Dendritic cell treated with granulocyte-macrophage colony-stimulating factor and Interleukin-4, amounts not matched to agents 40 ng/mL and 50 ng/mL, for 4 days (primary cell): ENCODE measurements at regions not wholly inside any gene's neighbourhood (a gene's known extent, or its start where the extent isn't known, plus 50 kb on each side); places are given as distances from the start of the nearest gene placed in this dataset.

Experiments
- H3K27ac Mint-ChIP-seq: one replicate; pipeline ENCODE4 v1.8.0; 2022; ENCODE audit warnings: mild to moderate bottlenecking, mixed read lengths
- H3K27me3 Mint-ChIP-seq: one replicate; pipeline ENCODE4 v1.8.0; 2022; ENCODE audit warnings: mild to moderate bottlenecking, mixed read lengths
- H3K36me3 Mint-ChIP-seq: one replicate; pipeline ENCODE4 v1.8.0; 2022; ENCODE audit warnings: low read depth, mixed read lengths
- H3K4me1 Mint-ChIP-seq: one replicate; pipeline ENCODE4 v1.8.0; 2022; ENCODE audit warnings: low read depth, mixed read lengths
- H3K4me3 Mint-ChIP-seq: one replicate; pipeline ENCODE4 v1.8.0; 2022; ENCODE audit warnings: mild to moderate bottlenecking, moderate library complexity, mixed read lengths
- H3K9me3 Mint-ChIP-seq: one replicate; pipeline ENCODE4 v1.8.0; 2022; ENCODE audit warnings: mixed read lengths
- intact Hi-C: fragments of 100-400 bp; cut with micrococcal nuclease; formaldehyde crosslinking; loops from one replicate; pipeline ENCODE4 v1.15.0; 2022

GRCh38 chr7:33691180-33691579, 214.2 kb upstream of the BMPER start:
- H3K36me3 Mint-ChIP-seq = no peaks in the 10 kb centered on the region
- H3K9me3 Mint-ChIP-seq = peaks cover 23% of the 10 kb centered on the region
- no peak overlapping the region for H3K27ac Mint-ChIP-seq
- no peaks in the 10 kb centered on the region for H3K4me1 Mint-ChIP-seq
- no peak overlapping the region for H3K4me3 Mint-ChIP-seq
- intact Hi-C loops = no loop called here
- H3K27me3 Mint-ChIP-seq = no peaks in the 10 kb centered on the region

GRCh38 chr7:33692956-33693355, 212.4 kb upstream of the BMPER start:
- Mint-ChIP-seq H3K36me3 (no peaks in the 10 kb centered on the region), H3K27me3 (no peaks in the 10 kb centered on the region), H3K9me3 (peaks cover 23% of the 10 kb centered on the region), H3K27ac (no peak overlapping the region), H3K4me1 (no peaks in the 10 kb centered on the region), H3K4me3 (no peak overlapping the region)
- intact Hi-C loops = no loop called here

- Mint-ChIP-seq H3K36me3 (no peaks in the 10 kb centered on the region), H3K4me1 (no peaks in the 10 kb centered on the region), H3K27ac (no peak overlapping the region), H3K27me3 (no peaks in the 10 kb centered on the region), H3K4me3 (no peak overlapping the region), H3K9me3 (peaks cover 13% of the 10 kb centered on the region)
- intact Hi-C loops = no loop called here
Measured at GRCh38 chr7:33694006-33694405, 211.3 kb upstream of the BMPER start.

GRCh38 chr7:33697616-33698015, 207.7 kb upstream of the BMPER start:
- H3K27me3 Mint-ChIP-seq = no peaks in the 10 kb centered on the region
- no peak overlapping the region for H3K27ac Mint-ChIP-seq
- H3K9me3 Mint-ChIP-seq = peaks cover 21% of the 10 kb centered on the region
- no peaks in the 10 kb centered on the region for H3K4me1 Mint-ChIP-seq
- no peak overlapping the region for H3K4me3 Mint-ChIP-seq
- intact Hi-C loops = no loop called here
- no peaks in the 10 kb centered on the region for H3K36me3 Mint-ChIP-seq

- Mint-ChIP-seq H3K4me3 (no peak overlapping the region), H3K27me3 (no peaks in the 10 kb centered on the region), H3K36me3 (no peaks in the 10 kb centered on the region), H3K9me3 (peaks cover 21% of the 10 kb centered on the region), H3K4me1 (no peaks in the 10 kb centered on the region), H3K27ac (no peak overlapping the region)
- intact Hi-C loops = no loop called here
Measured at GRCh38 chr7:33698041-33698440, 207.3 kb upstream of the BMPER start.

GRCh38 chr7:33698692-33699128, 206.6 kb upstream of the BMPER start:
- Mint-ChIP-seq H3K4me1 (no peaks in the 10 kb centered on the region), H3K4me3 (no peak overlapping the region), H3K27ac (no peak overlapping the region), H3K27me3 (no peaks in the 10 kb centered on the region), H3K9me3 (peaks cover 21% of the 10 kb centered on the region), H3K36me3 (no peaks in the 10 kb centered on the region)
- intact Hi-C loops = no loop called here

- Mint-ChIP-seq H3K4me1 (no peaks in the 10 kb centered on the region), H3K27me3 (no peaks in the 10 kb centered on the region), H3K36me3 (no peaks in the 10 kb centered on the region), H3K27ac (no peak overlapping the region), H3K4me3 (no peak overlapping the region), H3K9me3 (peaks cover 21% of the 10 kb centered on the region)
- intact Hi-C loops = no loop called here
Measured at GRCh38 chr7:33700001-33700899, 205.1 kb upstream of the BMPER start.

GRCh38 chr7:33701189-33701740, 204.1 kb upstream of the BMPER start:
- Mint-ChIP-seq H3K9me3 (peaks cover 21% of the 10 kb centered on the region), H3K36me3 (no peaks in the 10 kb centered on the region), H3K27ac (no peak overlapping the region), H3K4me3 (no peak overlapping the region), H3K27me3 (no peaks in the 10 kb centered on the region), H3K4me1 (no peaks in the 10 kb centered on the region)
- intact Hi-C loops = no loop called here

GRCh38 chr7:33701927-33702326, 203.4 kb upstream of the BMPER start:
- peaks cover 21% of the 10 kb centered on the region for H3K9me3 Mint-ChIP-seq
- no peaks in the 10 kb centered on the region for H3K36me3 Mint-ChIP-seq
- no peaks in the 10 kb centered on the region for H3K4me1 Mint-ChIP-seq
- intact Hi-C loops = no loop called here
- H3K4me3 Mint-ChIP-seq = no peak overlapping the region
- H3K27me3 Mint-ChIP-seq = no peaks in the 10 kb centered on the region
- H3K27ac Mint-ChIP-seq = no peak overlapping the region

- H3K4me1 Mint-ChIP-seq = no peaks in the 10 kb centered on the region
- no peaks in the 10 kb centered on the region for H3K36me3 Mint-ChIP-seq
- intact Hi-C loops = no loop called here
- H3K9me3 Mint-ChIP-seq = peaks cover 21% of the 10 kb centered on the region
- no peak overlapping the region for H3K4me3 Mint-ChIP-seq
- H3K27me3 Mint-ChIP-seq = no peaks in the 10 kb centered on the region
- no peak overlapping the region for H3K27ac Mint-ChIP-seq
Measured at GRCh38 chr7:33702514-33703054, 202.8 kb upstream of the BMPER start.

- no peaks in the 10 kb centered on the region for H3K4me1 Mint-ChIP-seq
- no peaks in the 10 kb centered on the region for H3K27me3 Mint-ChIP-seq
- no peak overlapping the region for H3K4me3 Mint-ChIP-seq
- no peak overlapping the region for H3K27ac Mint-ChIP-seq
- H3K9me3 Mint-ChIP-seq = peaks cover 9% of the 10 kb centered on the region
- H3K36me3 Mint-ChIP-seq = no peaks in the 10 kb centered on the region
- intact Hi-C loops = no loop called here
Measured at GRCh38 chr7:33705333-33705833, 200.0 kb upstream of the BMPER start.

- no peaks in the 10 kb centered on the region for H3K4me1 Mint-ChIP-seq
Measured at GRCh38 chr7:33706186-33706585, 199.2 kb upstream of the BMPER start.

GRCh38 chr7:33706771-33707200, 198.6 kb upstream of the BMPER start:
- H3K9me3 Mint-ChIP-seq = no peaks in the 10 kb centered on the region
- H3K4me3 Mint-ChIP-seq = no peak overlapping the region
- intact Hi-C loops = no loop called here
- H3K27me3 Mint-ChIP-seq = no peaks in the 10 kb centered on the region
- H3K27ac Mint-ChIP-seq = no peak overlapping the region
- H3K36me3 Mint-ChIP-seq = no peaks in the 10 kb centered on the region
- H3K4me1 Mint-ChIP-seq = no peaks in the 10 kb centered on the region

More at GRCh38 chr7:33706186-33706585, 199.2 kb upstream of the BMPER start:
- no peak overlapping the region for H3K4me3 Mint-ChIP-seq
- no peaks in the 10 kb centered on the region for H3K27me3 Mint-ChIP-seq
- intact Hi-C loops = no loop called here
- peaks cover 3% of the 10 kb centered on the region for H3K9me3 Mint-ChIP-seq
- H3K36me3 Mint-ChIP-seq = no peaks in the 10 kb centered on the region
- no peak overlapping the region for H3K27ac Mint-ChIP-seq

- intact Hi-C loops = no loop called here
- H3K27ac Mint-ChIP-seq = no peak overlapping the region
- H3K4me3 Mint-ChIP-seq = no peak overlapping the region
- H3K27me3 Mint-ChIP-seq = no peaks in the 10 kb centered on the region
- no peaks in the 10 kb centered on the region for H3K4me1 Mint-ChIP-seq
- H3K36me3 Mint-ChIP-seq = no peaks in the 10 kb centered on the region
- H3K9me3 Mint-ChIP-seq = no peaks in the 10 kb centered on the region
Measured at GRCh38 chr7:33707427-33707826, 197.9 kb upstream of the BMPER start.
